GM19397 (cell line): ENCODE measurements at regions not wholly inside any gene's neighbourhood (a gene's known extent, or its start where the extent isn't known, plus 50 kb on each side); places are given as distances from the start of the nearest gene placed in this dataset.

ENCODE experiments used
- ATAC-seq: cut with Tn5 transposase; IDR thresholded peaks from one replicate; pipeline ENCODE4 v1.9.1; 2021; ENCODE audit warnings: mild to moderate bottlenecking, moderate library complexity; ENCODE audit not compliant: unreplicated experiment

DNA sequence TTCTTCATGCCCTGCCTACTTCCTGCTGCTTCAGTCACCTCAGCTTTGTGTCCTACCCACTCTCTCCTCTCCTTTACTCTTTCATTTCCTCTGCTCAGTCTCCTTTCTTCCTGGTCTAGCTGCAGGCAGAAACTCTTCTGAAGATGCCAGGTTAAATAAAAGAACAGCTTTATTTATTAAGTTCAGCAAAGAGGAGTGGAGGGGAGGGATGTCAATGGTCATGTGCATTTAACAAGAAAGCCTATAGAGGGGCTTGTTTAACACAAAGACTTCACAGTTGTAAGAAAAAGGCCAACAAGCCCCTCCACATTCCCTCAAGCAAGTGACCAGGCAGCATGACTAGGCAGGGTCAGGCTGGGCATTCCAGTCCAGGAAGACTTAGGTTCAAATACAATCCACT is 609.2 kb downstream of the INSC start:
- ATAC-seq, result no peak

DNA sequence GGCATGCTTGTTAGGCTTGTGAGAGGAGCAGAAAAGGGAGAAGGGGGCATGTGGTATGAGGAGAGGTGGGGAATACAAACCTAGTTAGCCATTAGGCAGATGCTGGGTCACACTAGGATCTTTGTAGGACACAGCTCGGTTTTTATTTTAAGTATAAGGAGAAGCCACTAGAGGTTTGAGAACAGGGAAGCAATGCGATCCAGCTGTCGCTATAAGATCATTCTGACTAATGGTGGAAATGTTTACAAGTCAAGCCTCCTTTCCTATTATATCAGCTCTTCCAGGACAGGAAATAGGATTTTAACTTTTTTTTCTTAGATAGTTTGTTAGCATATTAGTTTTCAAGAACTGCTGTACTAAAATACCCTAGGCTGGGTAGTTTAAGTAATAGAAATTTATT is 609.9 kb downstream of the INSC start:
- ATAC-seq, result no peak

DNA sequence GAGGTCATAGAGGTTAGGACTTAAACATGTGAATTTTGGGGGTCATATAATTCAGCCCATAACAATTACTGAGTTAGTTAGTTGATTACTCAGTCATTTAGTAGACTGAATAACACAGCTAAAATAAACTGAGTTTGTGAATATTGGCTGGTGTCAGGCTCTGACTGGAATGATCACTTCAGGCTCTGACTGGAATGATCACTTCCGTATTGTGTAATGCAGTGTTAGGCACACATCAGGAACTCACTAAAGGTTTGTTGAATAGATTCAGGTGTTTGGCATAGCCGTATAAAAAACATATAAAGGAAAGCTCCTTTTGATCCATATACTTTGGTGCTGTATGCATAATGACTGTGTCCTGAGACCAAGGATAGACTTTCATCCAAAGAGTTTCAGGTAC is 610.5 kb downstream of the INSC start:
- no peak for ATAC-seq

DNA sequence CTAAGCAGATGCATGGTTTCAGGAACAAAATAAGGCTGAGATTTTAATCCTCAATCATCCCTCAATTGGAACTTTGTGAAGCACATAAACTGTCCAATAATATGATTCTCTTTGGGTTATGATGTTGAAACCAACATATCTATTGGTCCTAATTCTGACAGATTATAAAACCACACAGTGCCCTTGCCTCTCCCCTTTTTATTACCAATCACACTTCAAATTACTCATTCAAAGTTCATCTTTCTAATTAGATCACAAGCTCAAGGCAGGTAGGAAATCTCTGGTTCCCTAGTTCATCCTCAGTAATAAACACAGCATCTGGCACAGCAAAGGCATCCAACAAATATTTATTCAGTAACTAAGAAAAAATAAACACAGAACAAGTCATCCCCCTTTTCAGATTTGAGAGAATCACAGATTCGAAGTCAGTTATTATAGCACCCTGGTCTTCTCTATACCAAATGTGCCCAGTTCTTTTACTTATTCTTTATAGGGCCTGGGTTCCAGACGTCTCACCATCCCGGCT is 611.6 kb downstream of the INSC start:
- ATAC-seq, result no peak

DNA sequence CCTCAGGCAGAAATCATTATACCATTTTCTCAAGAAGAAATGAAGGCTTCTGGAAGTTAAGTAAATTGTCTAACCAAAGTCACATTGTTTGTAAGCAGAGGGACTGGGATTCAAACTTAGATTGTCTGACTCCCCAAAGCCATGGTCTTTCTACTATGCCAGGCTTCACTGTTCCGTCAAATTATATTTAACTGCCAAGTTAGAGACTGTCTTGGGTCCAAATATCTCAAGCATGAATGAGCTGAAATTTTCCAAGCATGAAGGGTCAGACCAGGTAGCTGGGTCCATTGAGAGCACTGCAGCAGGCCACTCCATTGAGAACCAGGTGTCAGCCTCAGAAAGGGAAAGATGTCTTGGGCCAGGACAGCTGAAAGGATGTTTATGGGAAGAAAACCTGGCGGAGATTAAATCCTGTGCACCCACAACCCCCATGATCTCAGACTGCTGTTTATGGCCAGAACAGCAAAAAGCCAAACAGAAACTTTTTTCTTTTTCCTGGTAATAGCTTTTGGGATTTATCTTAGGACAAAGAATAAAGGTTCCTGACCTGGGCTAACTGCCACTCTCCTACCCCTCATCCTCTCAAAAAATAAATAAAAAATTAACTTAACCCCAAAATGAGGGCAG is 612.3 kb downstream of the INSC start:
- ATAC-seq, result no peak

DNA sequence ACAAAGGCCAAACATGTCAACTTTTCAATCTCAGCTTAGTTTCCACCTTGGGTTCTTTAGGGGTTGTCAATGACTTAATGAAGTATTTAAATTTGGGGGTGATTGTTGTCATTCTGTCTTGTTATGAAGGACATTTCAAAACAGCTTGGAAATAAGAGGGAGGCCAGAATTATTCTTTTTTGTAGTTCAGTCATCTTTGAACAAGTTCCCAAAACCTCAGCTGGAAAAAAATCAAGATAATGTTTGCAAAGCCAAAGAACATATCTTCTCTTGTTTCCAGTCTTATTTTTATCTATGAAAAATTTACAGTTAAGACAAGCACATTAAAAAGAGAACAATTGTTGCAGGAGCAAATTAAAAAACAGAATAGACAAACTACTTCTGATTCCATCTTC is 612.8 kb downstream of the INSC start:
- ATAC-seq, result no peak

DNA sequence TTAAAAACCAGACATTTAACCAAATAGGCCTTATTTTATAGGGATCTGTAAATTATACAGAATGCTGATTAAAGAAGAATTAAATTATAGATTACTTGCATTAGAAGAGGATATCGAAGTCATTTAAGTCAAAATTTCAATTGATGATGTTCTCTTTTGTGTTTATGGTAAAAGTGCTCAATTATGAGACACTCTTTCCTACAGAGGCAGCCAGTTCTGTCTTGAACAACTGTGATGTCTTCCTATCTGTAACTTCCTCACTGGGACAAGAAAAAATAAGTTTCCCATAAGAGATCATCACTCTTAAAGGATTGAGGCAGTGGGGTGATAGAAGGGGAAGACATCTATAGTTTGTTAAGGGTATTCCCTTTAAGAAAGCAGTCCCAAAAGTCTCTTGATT is 613.5 kb downstream of the INSC start:
- no peak for ATAC-seq

DNA sequence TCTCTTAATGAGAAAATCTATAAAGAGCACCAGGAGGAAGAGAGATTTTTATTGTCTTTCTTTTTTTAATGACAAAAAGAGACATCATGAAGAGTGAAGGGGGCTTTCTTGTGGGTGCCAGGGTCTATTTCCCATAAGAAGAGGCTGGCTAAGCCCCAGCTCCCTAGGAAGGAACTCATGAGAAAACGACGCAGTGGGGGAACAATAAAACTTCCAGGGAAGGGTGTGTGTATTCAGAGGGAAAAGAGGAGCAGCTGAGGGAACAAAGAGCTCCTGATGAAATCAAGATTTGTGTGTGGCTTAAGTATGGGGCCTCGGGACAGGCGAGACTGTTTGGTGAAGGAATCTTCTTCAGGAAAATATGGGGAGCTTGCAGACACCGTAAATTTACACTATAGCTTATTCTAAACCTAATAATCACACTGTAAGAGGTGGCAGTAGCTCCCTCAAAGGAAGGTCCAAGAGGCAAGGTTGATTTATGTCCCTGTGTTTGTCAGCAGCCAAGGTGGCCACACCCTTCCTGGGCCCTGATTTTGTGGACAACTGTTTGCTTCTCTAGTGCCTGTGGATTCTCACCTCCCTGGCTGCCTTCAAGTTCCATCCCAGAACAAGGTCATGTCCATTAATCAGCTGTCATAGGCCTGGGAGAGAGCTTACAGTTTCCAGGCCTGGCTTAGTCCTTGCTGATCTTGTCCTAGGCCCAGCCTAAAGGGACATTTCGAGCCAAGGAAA is 615.7 kb downstream of the INSC start:
- ATAC-seq, result no peak

DNA sequence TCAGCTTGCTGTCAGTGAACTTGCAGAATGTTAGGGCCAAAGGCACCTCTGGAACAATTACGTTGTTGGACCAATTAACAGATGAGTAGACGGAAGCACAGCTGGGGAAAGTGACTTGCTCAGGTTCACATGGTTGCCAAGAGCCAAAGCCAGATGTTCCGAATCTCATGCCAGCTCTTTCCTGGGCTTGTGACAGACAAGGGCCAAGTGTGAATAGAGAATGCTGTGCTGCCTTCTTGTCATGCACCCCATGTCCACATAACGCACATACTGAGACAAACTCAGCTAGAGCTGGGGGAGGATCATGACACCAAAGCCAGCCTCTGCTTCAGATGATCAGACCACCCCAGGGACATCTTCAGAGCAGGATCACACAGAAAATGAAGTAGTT is 616.3 kb downstream of the INSC start:
- no peak for ATAC-seq

DNA sequence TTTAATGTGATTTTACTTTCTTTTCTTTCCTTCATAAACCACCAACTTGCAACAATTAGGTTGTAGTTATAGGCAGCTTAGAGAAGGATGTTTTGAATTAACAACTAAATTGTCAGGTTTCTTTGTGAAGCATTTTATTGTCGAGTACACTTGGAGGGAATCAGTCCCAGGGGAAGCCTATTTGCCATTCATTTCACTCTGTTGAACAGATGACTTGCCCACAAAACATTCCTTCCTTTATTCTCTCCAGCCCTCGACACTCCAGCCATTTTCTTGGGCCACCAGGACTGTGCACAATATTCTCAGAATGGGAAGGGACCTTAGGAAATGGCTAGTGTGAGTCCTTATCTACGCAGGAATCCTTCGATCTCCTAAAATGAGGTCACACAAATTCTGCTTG is 620.6 kb downstream of the SOX6 start:
- ATAC-seq, result no peak

DNA sequence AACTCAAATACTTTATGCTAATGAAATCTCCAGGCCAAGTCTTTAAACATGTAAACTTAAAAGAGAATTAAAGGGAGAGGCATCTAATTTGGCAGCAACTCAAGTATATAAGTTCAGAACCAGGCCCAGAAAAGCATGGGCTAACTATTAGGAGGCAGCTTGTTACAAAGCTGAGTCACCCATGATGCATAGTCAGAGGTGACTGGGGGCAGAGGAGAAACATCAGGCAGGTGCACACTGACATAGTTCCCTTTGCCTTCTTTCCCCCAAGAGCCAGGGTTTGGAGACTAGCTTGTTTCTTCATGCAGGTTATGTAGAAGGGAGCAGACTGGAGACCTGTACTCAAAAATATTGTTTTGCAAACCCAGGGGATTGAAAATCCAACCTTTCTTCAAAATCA is 619.0 kb downstream of the SOX6 start:
- no peak for ATAC-seq

DNA sequence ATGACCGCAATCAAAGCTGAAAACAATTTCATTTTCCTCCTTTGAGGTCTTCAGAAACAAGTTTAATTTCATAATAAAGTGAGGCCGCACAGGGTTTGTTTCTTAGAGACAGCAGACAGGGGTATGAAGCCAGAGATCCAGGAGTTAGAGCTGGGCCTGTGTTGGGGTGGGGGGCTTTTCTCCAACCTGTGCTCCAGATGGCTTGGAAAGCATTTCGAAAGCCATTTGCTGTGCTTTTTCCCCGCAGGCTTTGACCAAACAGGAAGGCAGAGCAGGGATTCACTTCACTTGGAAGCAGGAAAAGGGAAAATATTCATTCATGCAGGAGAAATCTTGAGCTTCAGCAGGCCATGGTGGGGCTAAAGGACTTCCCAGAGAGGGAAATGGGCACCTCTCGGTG is 617.4 kb downstream of the SOX6 start:
- no peak for ATAC-seq

DNA sequence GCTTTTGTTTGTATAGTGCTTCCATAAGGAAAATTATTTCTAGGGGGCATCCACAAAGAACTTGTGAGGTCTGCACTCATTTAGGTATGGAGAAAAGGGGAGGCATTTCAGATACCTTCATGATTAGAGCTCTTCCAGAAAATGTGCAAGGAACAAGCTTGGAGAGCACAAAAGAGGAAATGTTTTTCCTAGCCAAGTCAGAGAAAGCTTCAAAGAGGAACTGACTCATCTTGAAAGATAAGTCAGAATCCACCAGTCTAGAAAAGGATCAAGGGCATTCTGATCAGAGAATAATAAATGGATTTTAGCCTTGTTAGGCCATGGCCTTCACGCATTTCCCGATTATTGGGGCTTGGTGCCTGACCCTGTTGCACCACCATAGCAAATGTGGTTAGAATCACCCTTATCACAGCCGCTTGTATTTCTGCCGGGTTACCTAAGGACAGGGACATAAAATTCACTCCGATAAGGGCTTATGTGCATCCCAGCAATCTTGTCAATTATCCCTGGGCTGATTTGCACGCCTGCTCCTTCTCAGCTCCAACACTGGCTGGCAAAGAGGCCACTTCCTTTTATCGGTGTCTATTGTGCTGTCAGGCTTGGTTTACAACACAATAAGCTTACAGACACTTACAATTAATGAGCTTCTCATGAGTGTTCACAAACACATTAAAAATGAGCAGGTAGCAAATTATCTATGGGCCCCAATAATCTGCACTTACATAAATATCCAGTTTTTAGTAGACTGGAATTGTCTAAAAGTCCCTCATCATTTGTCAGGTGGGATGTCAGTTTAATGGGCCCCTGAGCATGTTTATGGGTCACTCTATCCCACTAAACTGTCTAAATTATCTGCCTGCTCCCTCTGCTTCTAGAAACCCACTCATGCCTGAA is 613.5 kb downstream of the SOX6 start:
- no peak for ATAC-seq

DNA sequence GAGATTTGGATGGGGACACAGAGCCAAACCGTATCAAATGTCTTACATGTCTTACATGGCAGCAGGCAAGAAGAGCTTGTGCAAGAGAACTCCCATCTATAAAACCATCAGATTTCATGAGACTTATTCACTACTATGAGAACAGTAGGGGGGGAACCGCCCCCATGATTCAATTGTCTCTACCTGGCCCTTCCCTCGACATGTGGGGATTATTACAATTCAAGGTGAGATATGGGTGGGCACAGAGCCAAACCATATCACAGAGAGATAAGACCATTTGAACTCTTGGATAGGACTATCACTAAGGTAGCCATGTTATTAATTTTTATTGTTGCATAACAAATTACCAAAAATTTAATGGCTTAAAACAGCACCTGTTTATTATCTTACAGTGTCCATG is 611.7 kb downstream of the SOX6 start:
- ATAC-seq, result no peak

DNA sequence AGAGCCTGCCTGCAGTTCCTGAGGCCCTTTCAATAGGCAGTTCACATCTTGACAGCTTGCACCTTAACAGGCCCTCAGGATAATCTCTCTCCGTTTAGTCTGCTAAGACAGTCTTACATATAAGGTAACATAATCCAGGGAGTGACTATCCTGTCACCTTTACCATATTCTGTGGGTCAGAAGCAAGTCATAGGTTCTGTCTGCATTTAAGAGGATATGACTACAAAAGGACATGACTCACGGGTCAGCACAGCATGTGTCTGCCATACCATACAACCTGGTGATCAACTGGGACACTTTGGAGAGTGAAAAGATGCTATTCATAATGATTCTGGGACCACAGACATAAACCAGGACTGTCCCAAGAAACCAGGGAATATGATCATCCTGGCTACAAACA is 611.1 kb downstream of the SOX6 start:
- ATAC-seq, result no peak

DNA sequence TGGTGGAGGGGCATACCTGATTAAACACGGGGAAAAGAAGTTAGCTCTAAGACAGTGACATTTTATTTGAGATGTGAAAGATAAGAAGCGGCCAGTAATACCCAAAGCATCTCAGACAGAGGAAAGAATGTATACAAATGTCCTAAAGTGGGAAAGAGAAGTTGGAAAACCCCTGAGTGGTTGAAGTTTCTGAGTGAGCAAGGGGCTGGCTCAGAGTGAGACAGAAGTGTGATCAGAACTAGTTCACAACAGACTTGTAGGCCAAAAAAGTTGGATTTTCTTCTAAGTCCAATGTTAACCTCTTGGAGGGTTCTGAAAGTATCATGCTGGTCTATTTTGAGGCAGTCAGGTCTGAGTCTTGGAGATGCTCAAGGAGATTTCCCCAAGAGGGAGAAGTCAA is 608.7 kb downstream of the SOX6 start:
- no peak for ATAC-seq

DNA sequence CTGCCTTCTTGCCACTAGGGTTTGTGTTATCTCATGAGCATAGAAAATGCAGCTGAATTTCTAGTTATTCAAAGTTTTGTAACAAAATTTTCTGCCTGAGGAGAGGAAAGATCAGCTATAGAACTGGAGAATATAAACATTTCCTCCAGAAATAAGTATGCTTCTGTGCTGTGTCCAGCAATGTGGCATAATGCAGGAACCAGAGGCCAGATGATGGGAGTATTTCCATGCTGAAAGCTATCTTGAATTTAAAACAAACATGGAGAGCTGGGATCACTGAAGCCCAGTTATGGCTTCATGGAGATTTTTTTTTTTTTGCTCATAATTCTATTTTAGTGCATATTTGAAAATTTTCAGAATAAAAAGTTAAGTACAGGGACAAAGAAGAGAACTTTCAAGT is 608.2 kb downstream of the SOX6 start:
- ATAC-seq, result no peak

DNA sequence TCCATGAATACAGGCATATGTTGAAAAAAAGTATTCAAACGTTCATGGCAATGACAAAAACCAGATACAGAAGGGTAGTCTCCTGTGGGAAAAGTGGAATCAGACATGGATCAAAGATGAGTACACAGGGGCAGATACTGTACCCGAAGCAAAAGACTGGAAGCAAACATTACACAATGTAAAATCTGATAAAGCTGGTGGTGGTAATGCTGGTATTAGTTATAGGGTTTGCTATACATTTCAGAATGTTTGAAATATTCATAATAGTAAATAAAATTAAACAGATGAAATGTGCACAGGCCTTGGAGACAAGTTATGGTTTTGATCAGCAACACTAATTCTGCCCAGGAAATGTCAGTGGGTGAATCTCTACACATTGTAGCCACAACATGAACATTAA is 607.6 kb downstream of the SOX6 start:
- no peak for ATAC-seq

DNA sequence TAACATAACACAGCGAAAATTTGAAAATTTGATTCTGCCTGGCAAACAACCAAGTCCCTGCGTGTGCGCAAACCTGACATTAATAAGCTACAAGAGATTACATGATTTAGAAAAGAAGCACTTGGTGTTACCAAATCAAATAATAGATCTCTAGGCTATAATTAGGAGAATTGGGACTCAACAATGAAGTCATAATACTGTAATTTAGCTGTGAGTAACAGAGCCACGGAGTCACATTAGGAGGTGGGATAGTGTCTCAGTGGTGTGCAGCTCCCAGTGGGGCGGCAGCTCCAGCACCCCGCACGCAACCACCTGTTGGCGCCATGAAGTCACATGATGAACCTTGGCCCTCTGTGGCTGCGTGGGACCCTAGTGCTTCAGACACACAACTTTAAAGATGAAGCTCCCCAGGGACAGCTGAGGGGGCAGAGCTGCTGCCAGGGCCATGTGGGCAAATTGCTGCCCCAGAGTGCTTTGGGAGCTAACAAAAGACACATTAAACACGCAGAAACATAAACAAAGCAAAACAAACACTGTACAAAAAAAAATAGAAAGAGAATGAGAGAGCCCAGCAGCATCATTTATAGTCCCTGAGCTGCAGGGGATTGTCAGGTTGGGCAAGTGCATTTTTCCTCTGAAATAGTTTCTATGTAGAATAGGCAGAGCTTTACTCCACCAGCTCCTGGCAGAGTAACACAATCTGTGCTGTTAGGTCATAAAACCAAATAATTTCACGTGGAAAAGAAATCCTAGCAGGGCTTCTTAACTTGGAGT is 605.6 kb downstream of the SOX6 start:
- no peak for ATAC-seq

DNA sequence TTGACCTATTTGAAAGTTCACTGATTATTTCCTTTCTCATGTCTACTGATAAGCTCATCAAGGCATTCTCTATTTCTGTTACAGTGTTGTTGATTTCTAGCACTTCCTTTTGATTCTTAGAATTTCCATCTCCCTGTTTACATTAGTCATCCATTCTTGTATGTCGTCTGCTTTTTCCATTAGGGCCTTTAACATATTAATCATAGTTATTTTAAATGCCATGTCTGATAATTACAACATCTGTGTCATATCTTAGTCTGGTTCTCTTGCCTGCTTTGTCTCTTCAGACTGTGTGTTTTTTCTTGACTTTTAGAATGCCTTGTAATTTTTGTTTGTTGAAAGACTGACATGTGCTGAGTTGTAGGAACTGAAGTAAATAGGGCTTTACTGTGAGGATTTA is 602.1 kb downstream of the SOX6 start:
- no peak for ATAC-seq
